ENCODE measurements at regions not wholly inside any gene's neighbourhood (a gene's known extent, or its start where the extent isn't known, plus 50 kb on each side); places are given as distances from the start of the nearest gene placed in this dataset.

DNA sequence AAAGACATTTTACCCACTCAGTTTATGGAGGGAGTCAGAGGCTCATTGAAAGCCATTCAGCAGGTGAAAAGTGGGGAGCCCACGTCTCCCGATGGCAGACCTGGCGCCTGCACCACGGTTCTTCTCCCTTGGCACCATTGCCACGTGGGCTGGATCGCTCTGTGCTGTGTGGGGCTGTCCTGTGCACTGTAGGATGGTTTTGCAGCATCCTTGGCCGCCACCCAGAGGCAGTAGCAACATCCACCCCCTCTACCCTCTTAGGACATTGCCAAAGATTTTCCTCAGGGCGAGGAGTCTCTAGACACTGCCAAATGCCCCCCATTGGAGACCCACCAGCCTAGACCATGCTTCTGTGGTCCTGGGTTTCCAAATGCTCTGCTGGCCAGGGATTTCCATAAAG lies 60.2 kb downstream of the SYNE3 start:
- peaks cover 4% of the 10 kb centered on the region for H3K9me3 ChIP-seq
- TF ChIP-seq, protein P1, sequence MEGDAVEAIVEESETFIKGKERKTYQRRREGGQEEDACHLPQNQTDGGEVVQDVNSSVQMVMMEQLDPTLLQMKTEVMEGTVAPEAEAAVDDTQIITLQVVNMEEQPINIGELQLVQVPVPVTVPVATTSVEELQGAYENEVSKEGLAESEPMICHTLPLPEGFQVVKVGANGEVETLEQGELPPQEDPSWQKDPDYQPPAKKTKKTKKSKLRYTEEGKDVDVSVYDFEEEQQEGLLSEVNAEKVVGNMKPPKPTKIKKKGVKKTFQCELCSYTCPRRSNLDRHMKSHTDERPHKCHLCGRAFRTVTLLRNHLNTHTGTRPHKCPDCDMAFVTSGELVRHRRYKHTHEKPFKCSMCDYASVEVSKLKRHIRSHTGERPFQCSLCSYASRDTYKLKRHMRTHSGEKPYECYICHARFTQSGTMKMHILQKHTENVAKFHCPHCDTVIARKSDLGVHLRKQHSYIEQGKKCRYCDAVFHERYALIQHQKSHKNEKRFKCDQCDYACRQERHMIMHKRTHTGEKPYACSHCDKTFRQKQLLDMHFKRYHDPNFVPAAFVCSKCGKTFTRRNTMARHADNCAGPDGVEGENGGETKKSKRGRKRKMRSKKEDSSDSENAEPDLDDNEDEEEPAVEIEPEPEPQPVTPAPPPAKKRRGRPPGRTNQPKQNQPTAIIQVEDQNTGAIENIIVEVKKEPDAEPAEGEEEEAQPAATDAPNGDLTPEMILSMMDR (IDR thresholded peaks at IDR 0.05), result no peak
- H3K27me3 ChIP-seq, result no peaks in the 10 kb centered on the region
- no peaks in the 10 kb centered on the region for H3K4me1 ChIP-seq (ENCODE audit: control insufficient read depth in 1 of 2, insufficient read depth in 1 of 2, low read depth in 1 of 2, low read length in 1 of 2)
- no peak overlapping the region for H3K4me3 ChIP-seq (ENCODE audit: low read depth in 1 of 2, low read length in 1 of 2)
- H3K27ac ChIP-seq, result no peak overlapping the region
- H3K36me3 ChIP-seq, result peaks cover 87% of the 10 kb centered on the region

DNA sequence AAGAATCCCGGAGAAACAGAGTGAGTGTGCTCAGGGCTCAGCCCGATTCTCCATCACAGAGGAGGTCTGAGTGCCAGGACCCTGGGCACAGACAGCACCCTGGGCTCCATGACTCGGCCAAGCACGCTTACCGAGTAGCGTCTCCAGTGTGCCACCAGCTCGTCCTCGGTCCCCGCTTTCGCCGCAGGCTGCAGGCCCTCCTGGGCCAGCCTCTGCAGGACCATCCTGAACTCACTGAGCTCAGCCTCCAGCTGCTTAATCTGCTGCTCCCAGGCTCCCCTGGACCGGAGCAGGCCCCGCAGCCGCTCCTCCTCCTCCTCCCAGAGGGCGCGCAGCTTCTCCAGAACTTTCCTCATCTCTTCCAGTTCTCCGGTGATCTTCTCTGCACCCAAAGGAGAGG lies 61.2 kb downstream of the SYNE3 start:
- Histone ChIP-seq H3K36me3 (peaks cover 88% of the 10 kb centered on the region), H3K9me3 (peaks cover 4% of the 10 kb centered on the region), H3K27ac (no peak overlapping the region), H3K27me3 (no peaks in the 10 kb centered on the region), H3K4me1 (ENCODE audit: control insufficient read depth in 1 of 2, insufficient read depth in 1 of 2, low read depth in 1 of 2, low read length in 1 of 2) (no peaks in the 10 kb centered on the region), H3K4me3 (ENCODE audit: low read depth in 1 of 2, low read length in 1 of 2) (no peak overlapping the region)
- TF ChIP-seq, protein P1 (IDR thresholded peaks at IDR 0.05), result no peak

DNA sequence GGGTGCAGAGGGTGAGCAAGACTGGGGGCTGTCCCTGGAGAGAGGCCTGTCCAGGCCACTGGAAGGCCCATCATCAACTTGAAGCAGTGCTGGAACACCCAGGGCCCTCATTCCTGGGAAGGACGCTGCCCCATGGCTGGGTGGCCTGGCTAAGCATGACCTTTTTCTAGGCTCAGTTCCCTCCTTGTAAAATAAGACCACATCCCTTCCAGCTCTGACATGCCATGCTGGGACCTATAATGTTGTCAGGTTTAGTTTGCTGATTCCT lies 62.8 kb downstream of the SYNE3 start:
- Histone ChIP-seq H3K27ac (no peak overlapping the region), H3K4me1 (ENCODE audit: control insufficient read depth in 1 of 2, insufficient read depth in 1 of 2, low read depth in 1 of 2, low read length in 1 of 2) (no peaks in the 10 kb centered on the region), H3K27me3 (no peaks in the 10 kb centered on the region), H3K36me3 (peaks cover 91% of the 10 kb centered on the region), H3K4me3 (ENCODE audit: low read depth in 1 of 2, low read length in 1 of 2) (no peak overlapping the region), H3K9me3 (peaks cover 4% of the 10 kb centered on the region)
- TF ChIP-seq, protein P1 (IDR thresholded peaks at IDR 0.05), result no peak

DNA sequence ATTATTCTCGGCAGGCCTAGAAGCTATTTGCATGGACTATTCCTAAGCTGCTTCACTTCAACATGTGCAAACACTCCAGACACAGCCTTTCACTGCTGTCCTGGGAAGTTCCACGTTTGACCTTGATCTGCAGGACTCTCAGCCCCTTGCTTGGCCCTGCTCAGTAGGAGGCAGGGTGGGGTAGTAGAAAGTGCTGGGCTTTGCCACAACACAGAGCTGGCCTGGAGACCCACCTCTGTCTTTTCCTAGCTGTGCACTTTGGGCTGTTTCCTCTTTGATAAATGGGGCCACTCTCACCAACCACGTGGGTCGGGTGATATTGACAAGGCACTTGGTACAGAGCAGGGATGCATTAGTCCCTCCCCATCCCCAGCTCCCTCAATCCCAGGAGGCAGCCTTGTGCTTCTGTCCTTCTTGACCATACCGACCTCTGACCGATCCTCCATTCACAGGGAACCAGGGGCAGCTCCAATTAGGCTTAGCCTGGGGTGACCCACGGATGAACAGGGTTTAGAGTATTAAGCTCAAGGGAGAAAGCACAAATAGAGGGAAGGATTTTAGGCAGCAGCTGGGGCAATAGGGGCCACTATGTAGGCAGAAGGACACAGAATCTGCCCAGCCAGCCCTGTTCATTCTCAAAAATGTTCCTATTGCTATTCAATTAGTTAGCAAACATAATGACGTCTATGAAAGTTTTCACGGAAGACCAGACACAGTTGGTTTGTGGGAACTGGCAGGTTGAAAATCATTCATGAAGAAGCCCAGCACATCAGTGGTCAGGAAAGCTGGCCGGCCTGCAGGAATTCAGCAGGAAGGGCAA lies 63.3 kb downstream of the SYNE3 start:
- Histone ChIP-seq H3K4me1 (ENCODE audit: control insufficient read depth in 1 of 2, insufficient read depth in 1 of 2, low read depth in 1 of 2, low read length in 1 of 2) (no peaks in the 10 kb centered on the region), H3K27me3 (no peaks in the 10 kb centered on the region), H3K9me3 (peaks cover 4% of the 10 kb centered on the region), H3K36me3 (peaks cover 96% of the 10 kb centered on the region), H3K27ac (no peak overlapping the region), H3K4me3 (ENCODE audit: low read depth in 1 of 2, low read length in 1 of 2) (no peak overlapping the region)
- TF ChIP-seq, protein P1 (IDR thresholded peaks at IDR 0.05), result no peak

DNA sequence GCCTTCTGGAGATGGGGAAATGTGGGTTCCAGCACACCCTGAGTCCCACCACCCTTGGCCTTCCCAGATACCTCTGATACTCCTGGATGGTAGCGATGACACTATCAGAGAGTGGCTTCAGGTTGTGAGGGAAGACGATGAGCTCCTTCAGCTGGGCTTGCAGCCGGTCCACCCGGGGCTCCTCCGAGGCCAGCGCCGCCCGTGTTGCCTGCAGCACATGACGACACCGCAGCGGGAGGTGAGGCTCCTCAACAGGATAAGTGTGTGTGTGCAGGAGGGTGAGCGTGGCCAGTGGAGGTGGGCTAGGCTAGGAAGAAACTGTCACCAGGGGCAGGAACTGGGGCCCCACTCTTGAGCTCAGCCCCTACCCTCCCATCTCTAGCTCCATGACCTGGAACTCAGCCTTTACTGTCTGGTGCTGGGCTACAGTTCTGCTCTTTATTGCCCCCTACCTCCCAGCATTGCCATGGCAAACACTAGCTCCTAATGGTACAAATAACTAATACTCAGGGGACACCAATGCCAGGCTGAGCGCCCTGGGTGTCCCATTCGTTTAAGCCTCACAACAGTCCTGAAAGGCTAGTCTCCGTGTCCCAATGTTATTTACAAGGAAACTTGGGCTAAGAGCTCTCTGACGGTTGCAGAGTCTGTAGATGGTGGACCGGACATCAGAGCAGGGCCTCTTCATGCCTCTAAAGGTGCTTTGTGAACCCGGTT lies 64.1 kb downstream of the SYNE3 start:
- no peak overlapping the region for H3K4me3 ChIP-seq (ENCODE audit: low read depth in 1 of 2, low read length in 1 of 2)
- peaks cover 4% of the 10 kb centered on the region for H3K9me3 ChIP-seq
- H3K27ac ChIP-seq, result no peak overlapping the region
- H3K36me3 ChIP-seq, result peaks cover 96% of the 10 kb centered on the region
- H3K27me3 ChIP-seq, result no peaks in the 10 kb centered on the region
- TF ChIP-seq, protein P1 (IDR thresholded peaks at IDR 0.05), result no peak
- no peaks in the 10 kb centered on the region for H3K4me1 ChIP-seq (ENCODE audit: control insufficient read depth in 1 of 2, insufficient read depth in 1 of 2, low read depth in 1 of 2, low read length in 1 of 2)

Data from neutrophil (primary cell).